Ishikawa (cell line): ENCODE measurements at regions not wholly inside any gene's neighbourhood (a gene's known extent, or its start where the extent isn't known, plus 50 kb on each side); places are given as distances from the start of the nearest gene placed in this dataset.

Experiments
- EP300 ChIP-seq: IDR thresholded peaks from 2 replicates; pipeline ENCODE4 v1.6.1; 2012; ENCODE audit warnings: borderline replicate concordance
- FOXM1 ChIP-seq: IDR thresholded peaks from 2 replicates; pipeline ENCODE4 v1.6.1; 2012; ENCODE audit warnings: low read depth, borderline replicate concordance
- RAD21 ChIP-seq: IDR thresholded peaks from 2 replicates; pipeline ENCODE4 v1.6.1; 2012; ENCODE audit warnings: low read depth
- TAF1 ChIP-seq: IDR thresholded peaks from 2 replicates; pipeline ENCODE4 v1.6.1; 2012; ENCODE audit warnings: low read depth, mild to moderate bottlenecking
- YY1 ChIP-seq: IDR thresholded peaks from 2 replicates; pipeline ENCODE4 v1.6.1; 2012; ENCODE audit warnings: low read depth
- ZBTB7A ChIP-seq: IDR thresholded peaks from 2 replicates; pipeline ENCODE4 v1.6.1; 2012; ENCODE audit warnings: low read depth
- TF ChIP-seq, protein P1 (sequence below): IDR thresholded peaks from 2 replicates; pipeline ENCODE4 v1.6.1; 2012

GRCh38 chr2:215752991-215753390, 260.4 kb downstream of the MREG start:
- TF ChIP-seq YY1: no peak
- no peak for TF ChIP-seq RAD21
- TF ChIP-seq EP300: no peak
- TF ChIP-seq TAF1: no peak
- no peak for TF ChIP-seq ZBTB7A
- TF ChIP-seq, protein P1, sequence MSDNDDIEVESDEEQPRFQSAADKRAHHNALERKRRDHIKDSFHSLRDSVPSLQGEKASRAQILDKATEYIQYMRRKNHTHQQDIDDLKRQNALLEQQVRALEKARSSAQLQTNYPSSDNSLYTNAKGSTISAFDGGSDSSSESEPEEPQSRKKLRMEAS: no peak
- no peak for TF ChIP-seq FOXM1
